DMS153 treated with DMSO at 0.1 percent for 48 hours (cell line): ENCODE measurements at regions not wholly inside any gene's neighbourhood (a gene's known extent, or its start where the extent isn't known, plus 50 kb on each side); places are given as distances from the start of the nearest gene placed in this dataset.

Experiments used
- DNase-seq: peaks from one replicate; lab custom pipeline; 2025; ENCODE audit not compliant: unreplicated experiment; lab: John Stamatoyannopoulos, UW

DNA sequence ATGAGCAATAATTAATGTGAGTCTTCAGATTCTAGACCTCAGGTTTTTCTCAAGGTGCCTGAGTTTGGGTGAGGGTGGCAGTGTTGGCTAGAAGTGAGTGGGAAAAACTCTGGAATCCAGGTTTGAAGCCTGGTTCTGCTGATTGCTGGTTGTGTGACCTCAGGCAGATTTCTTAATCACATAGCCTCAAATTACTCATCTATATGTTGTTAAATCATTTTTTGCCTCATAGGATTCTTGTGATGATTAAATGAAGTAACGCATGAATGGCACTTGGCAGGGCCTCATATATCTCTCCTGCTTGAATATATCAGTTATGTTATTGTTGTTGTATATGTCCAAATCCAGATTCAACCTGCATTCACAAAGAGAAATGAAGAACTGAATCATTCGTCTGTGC is 60.5 kb downstream of the NR2F2 start:
- no peak for DNase-seq

DNA sequence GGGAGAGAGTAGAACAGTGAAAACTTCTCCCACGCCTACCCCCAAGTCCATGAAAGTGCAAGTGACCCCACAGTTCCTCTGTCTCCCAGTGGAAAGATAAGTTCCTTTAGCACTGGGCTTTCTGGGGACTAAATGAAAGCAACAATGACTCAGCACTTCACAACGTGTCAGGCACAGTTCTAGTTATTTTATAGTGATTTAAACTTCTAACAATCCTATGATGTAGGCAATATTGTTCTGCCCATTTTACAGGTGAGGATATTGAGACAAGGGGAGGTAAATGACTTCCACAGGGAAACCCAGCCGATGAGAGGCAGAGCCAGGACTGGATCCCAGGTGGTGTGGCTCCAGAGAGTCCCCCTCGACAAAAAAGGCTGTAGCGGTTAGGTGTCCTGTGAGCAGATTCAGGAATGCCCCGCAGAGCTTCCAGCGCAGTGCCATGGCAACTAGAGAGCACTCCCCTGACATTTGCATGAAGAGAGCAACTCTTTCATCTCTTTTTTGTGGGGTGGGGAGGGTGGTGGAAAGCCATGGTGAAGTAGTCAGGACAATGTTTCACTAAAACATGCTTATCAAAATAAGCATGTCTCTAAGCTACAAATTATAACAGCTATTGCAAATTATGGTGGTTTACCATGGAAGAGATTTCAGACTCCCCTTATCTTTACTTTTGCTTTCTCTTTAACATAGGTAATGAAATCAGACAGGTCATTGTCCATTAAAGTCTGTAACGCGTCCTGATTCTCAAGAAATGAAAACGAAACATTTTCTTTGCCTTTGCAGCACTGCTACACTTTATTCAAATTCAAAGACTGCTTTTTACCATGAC is 62.1 kb downstream of the NR2F2 start:
- DNase-seq, result no peak

DNA sequence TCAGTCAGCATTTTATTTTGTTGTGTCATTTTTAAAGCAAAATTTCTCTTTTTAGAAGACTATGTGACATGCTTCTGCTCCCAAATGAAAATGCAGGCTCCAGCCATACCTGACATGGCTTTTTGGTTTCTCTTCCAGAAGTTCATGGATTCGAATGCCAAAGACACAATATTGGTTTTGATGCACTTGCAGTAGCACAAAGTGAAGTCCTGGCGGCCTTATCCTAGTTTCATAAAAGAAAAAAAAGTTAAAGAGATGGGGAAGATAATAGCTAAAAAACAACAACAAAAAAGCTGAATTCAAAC is 62.7 kb downstream of the NR2F2 start:
- DNase-seq, result no peak

DNA sequence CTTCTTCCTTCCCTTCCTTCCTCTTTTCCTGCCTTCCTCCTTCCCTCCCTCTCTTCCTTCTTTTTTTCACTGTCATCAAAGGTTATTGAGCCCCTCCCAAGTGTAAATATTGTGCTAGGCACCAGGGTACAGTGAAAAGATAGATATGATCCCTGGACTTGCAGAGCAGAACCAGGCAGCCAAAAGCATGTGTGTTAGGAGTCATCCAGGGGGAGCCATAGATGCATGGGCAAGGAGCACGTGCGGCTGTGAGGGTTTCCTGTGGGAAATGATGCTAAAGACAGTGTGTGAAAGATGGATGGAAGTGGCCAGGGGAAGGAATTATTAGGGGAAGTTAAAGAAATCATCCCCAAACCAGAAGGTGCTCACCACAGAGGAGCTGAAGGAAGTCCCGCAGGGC is 65.2 kb downstream of the NR2F2 start:
- no peak for DNase-seq

DNA sequence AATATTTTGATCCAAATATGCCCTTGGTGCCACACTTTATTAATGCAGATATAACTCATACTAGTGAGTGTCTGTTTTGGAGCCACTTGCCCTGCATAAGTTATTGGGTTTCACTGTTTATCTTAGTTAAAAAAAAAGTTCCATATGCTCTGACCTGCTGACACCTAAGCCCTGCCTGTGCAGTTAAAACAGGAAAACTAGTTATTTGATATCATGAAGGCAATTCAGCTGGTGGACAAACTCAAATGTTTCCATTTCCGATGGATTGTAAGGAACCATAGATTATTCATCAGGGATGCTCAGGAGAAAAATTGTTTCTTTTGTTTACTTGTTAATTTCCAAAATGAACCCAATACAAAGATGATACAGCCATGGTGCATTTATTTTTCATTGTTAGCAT is 68.3 kb downstream of the NR2F2 start:
- no peak for DNase-seq

DNA sequence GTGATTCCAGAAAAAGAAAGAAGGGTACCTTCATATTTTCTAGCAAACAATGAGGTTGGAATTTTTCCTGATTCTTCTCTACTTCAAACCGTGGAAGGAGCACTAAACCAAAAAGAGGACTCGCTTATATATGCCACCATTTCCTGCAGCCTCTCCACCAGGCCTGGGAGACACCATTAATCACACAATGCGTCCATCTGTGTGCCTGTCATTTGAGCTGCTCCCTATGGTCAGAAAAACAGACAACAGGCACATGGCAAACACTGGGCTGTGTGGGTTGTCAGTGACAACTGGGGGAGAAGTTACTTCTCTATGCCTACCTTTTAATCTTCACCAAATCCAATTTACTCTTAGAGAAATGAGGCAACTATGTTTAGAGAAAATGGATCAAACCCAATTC is 71.9 kb downstream of the NR2F2 start:
- no peak for DNase-seq

DNA sequence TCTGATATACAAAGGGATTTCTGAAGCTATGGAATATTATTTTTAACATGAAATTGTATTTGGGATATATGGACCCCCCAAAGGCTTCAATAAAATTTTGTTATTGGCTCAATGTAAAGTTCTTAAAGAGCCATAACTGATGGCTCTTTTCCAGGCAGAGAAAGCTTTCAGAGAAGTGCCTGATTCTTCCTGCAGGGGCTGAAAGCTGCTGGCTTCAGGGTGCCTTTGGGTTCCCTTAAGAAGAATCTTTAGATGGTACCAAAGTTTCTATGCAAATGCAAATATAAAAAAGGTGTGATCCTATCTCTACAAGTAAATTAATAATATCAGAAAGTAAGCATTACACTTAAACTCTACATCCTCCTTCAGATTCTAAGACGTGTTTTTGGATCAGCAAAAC is 72.6 kb downstream of the NR2F2 start:
- DNase-seq, result no peak

DNA sequence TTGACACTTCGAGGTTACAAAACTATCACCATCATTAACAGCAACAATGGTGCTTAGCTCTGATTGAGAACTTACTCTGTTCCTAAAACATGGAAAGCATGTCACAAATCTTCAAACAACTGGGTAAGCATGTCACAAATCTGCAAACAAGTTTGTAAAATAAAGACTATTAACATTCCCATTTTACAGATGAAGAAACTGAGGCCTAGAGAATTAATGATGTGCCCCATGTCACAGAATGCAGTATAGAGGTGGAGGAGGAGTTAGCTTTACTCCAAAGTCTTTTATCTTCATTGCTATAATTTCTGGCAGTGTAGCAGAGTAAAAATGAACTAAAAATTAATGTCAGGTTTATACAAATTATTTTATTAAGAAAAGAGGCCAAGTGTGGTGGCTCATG is 73.4 kb downstream of the NR2F2 start:
- DNase-seq, result no peak

DNA sequence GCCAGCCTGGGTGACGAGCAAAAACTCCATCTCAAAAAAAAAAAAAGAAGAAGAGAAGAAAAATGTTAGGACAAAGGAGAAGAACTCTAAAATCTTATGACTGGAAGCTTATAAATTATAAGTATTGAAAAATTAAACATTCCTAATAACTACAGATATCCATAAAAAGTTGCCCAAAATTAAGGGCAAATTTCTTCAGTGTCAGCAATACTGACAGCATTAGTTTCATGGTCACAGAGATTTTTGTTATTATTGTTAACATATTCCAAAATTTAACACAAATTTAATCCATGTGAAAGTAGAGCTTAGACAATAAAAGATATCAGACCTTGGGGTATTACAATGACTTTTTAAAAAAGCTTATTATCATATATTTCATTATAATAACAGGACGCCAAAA is 74.1 kb downstream of the NR2F2 start:
- no peak for DNase-seq

DNA sequence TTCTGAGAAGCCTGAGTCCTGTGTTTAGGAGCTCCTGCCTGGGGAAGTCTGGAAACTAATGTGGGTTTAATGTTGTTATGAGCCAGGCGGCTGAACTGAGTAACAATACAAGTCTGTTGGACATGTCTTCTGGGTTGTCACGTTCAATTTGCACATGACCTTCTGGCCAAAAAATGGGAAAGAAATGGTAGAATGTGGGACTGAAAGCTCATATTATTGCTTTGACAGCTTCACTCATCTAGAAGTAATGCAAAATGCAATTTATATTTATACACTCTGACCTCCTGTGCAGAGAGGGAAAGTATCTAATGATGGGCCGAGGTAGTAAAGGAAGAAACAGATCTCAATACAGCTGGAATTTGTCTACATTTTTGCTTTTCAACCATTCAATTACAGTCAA is 75.8 kb downstream of the NR2F2 start:
- no peak for DNase-seq

DNA sequence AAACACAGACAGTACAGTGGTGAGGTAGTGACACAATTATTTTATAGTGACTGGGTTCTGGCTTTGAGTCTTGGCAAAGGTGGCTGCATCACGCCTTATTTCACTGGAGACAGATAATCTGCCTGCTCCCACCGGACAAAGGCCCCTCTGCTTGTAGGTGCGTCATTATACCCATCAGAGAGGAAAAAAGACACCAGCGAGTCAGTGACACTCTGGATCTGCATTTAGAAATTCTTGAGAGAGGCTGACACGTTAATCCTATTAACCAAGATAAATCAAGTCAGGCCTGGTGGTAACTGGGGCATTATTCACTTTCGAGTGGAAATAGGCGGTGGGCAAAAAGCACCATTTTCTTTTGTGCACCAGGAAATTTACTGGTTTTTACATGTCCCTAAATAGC is 76.2 kb downstream of the NR2F2 start:
- DNase-seq, result no peak

DNA sequence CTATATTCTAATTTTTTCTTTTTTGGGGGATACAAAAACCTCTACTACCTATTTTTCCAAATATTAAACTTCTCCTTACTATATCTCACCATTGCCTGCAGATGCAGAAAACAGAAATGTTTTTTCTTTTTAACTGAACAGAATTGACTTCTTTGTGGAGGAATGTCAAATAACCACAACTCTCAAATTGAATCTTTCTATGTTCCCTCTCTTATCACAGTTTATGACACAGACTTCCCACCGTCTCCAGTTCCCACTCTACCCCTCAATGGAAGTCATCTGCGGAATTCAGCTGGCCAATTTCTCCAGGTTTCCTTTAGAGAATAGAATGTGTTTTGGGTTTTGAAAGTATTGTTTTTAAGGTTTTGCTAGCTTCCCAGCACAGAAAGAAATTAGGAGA is 77.0 kb downstream of the NR2F2 start:
- no peak for DNase-seq

DNA sequence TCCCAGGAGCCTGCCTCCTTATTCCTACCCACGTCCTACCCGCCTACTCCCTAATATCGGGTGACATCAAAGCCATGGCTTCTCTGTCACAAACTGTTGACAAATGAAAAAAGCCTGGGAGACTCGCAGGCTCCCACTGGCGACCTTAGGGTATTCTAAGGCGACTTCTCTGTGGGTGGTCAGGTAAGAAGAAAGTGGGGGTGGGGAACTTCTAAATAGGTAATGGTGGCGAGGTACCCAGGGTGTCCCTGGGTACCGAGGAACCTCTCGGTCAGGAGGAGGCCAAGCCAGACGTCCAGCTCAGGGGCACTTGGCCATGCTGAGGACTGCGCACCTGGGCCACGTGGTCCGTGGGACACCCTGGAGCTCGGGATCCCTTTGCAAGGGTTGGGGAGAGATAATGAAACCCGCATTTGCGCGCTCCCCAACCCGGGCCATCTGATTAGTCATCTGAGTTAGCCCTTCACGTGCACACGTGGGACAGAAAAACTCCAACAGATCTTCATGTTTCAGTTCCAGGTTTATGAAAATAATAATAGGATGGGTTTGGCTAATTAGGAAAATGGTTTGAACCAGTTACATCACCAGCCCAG is 78.2 kb downstream of the NR2F2 start:
- DNase-seq, result no peak

DNA sequence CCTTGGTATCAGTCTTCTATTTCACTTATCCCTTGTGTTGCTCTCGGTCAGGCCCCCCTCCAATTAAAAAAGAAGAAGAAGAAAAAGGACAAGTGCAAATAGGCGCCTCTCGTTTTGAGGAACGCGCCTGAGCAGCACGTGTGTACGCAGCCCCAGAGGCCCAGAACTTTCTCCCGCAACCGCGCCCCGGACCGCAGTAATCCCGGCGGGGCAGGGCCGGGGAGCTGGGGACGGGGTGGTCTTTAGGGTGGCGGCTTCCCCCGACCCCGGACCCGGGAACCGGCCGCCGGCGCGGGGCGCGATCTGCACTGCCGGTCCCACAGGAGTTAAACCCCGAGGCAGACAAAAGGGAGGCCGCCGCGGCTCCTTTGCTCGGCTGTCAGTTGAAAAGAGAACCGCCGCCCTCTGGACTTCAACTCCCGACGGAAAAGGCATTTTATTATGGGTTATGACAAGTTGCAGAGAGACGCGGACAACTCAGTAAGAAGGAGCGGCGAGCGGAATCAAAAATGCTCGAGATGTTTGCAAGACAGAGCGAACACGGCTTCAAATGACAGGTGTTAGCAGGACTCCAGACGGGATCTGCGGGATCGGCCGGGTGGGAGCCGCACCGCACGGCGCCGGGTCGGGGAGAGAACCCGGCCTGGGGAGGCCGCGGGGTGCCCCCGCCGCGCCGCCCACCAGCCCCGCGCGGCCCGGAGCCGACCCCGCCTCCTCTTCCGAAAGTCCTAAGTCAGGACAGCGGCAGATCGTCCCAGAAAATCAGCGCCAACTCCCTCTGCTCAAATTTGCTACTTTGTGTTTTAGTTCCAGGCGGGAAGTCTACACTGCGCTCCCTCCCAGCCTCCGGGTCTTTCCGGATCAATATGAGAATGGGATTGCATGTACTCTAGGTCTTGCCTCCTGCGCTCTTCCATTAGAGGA is 79.0 kb downstream of the NR2F2 start:
- DNase-seq, result no peak

DNA sequence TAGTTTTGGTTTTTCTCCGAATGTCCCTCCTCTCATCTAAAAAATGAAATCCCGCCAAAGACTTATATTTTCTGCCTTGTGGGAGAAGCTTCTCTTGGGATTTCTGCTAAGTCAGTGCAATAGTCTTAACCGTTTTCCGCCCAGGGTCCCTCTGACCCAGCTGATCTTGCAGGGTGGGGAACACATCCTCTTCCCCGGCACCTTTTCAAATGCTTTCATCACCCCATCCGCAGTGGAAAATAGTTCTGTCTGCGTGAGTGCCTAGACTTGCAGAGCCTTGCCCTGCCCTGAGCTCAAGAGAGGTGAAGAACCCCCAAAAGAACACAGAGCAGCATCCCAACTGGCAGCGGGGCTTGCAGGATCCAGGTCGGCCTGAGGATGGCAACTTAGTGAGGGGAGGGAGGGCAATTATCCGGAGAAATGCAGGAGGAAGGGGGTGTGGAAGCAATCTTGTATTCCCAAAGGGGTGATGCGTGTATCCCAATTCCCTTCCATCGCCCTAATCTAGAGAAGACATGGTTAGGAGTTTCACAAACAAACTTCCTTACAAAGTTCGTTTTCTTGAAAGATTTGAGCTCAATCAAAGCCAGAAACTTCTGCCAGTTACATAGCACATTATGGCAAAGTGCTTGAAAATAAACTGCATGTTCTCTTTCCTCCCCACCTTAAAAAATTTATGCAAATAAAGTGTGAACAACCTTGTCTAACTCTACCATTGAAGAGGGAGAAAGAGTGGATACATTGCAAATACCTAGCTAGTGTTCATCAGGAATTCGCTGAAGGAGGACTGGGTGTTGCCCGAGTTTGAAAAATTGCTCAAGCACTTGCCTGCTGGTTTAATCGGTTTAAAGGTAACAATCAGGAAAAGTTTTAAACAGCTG is 79.9 kb downstream of the NR2F2 start:
- DNase-seq, result no peak

DNA sequence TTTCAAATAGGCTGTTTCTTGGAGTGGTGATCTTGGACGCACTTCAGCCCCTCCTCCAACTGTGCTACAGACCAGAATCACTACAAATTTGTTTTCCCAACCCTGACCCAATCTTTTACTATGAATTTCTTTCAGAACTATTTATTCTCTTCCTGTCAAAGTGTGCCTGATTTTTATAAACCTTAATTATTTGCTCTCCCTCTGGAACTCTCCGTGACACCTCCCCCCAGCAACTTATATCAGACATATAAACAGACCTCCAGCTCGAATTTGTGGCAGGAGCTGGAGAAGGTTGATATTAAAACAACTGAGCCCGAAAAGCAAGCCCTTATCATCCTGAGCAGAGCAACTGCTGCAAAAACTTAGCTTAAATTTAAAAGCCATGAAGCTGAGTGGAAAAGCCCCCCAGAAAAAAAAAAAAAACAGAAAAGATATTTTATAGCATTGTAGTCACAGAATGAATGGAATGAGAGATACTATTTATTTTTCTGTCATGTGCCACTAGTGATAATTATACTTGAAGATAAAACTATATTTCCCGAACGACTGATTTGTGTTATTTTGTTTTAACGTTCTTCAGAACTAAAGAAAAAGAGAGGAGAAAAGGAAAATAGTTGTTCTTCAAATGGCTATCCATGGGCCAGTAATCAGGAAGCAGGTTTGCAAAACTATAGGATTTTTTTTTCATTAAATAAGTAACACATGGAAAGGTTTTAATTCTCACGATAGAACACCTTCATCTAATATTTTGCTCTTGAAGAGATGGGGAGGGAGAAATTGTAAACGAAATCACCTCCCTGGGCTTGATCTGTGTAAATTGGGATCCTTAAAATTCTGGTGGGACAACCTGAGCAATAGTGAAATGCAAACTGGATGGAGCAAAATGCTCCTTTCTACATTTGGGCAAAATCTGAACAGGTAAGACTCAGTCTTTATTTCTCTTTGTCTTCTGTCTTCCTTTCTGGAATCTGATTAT is 80.8 kb downstream of the NR2F2 start:
- DNase-seq, result no peak

DNA sequence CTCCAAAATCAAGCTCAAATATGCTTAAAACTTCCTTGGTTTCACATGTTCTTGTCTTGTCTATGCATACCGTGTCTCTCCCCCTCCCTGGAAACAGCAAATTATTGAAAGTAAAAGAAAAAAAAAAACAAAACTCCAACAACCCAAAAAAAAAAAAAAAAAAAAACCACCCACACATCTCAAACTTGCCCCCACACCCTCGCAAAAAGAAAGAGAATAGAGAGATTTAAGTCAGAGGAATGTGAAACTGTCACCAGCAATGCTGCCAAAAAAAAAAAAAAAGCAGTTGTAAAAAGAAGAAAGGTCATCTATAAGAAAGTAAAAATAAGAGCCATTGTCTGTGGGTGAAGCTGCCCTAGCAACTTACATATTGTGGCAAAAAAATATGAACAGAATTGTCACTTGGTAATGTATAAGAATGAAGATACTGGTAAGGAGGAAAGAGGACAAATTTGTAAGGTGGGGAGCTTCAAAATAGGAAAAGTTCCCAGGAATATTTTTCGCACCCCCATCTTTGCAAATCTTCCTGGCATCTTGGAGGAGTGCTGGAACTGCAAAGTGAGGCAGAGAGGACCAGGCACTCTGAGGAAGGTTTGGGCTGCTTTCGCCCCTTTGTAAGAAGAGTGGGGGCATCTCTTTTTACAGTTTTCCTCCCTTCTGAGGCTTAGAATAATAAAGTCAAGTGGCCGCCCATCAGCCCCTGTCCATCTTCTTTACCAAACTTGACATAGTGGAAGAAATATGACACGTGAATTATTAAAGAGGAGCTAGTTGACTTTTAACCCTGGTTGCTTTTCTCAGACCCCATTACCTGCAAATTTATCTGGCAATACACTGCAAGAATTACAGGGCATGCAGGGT is 81.8 kb downstream of the NR2F2 start:
- DNase-seq, result no peak

DNA sequence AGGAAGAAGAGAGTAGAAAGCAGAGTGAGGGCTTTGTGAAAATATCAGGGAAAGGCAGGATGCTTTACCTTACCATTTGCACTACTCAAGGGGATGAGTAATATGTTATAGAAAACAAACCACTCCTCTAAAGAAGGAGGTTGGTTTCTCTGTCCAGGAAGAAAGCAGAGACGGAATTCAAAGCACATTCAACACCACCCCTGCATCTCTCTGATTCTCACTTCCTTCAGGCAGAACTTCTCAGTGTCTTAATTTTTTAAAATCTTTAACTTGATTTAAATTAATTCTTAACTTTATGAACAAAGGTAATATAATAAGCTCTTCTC is 82.4 kb downstream of the NR2F2 start:
- no peak for DNase-seq

DNA sequence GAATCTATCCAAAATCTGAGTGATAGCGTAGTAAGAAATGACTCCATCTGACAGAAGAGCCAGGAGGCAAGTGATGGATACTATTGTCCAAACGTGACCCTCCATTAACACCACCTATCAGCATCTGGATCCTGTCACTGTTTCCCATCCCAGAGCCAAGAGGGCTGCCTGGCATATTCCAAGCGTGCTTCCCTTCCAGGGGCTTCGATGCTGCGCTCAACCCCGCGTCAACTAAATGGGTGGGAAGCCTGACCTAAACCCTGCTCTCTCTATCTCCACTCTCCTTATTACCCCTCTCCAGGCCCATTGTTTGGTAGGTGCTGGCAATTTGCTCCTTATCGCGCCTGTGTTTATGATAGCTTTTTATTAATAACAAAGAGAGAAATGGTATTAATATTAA is 83.2 kb downstream of the NR2F2 start:
- DNase-seq, result no peak
